ENCODE measurements at regions not wholly inside any gene's neighbourhood (a gene's known extent, or its start where the extent isn't known, plus 50 kb on each side); places are given as distances from the start of the nearest gene placed in this dataset.

- WGBS: 89% methylated on average over 5 of the region's 5 CpGs
- H3K4me3 ChIP-seq: no peak overlapping the region
- H3K9me3 ChIP-seq: peaks cover 0 to 4% (median 0%) of the 10 kb centered on the region in 4 donors
- no peak for TF ChIP-seq EP300 (IDR thresholded peaks at IDR 0.05)
- no peak for TF ChIP-seq POLR2AphosphoS5 (IDR thresholded peaks at IDR 0.05)
- no peak for TF ChIP-seq POLR2A (IDR thresholded peaks at IDR 0.05; ENCODE audit: low read depth)
- TF ChIP-seq, protein P1, sequence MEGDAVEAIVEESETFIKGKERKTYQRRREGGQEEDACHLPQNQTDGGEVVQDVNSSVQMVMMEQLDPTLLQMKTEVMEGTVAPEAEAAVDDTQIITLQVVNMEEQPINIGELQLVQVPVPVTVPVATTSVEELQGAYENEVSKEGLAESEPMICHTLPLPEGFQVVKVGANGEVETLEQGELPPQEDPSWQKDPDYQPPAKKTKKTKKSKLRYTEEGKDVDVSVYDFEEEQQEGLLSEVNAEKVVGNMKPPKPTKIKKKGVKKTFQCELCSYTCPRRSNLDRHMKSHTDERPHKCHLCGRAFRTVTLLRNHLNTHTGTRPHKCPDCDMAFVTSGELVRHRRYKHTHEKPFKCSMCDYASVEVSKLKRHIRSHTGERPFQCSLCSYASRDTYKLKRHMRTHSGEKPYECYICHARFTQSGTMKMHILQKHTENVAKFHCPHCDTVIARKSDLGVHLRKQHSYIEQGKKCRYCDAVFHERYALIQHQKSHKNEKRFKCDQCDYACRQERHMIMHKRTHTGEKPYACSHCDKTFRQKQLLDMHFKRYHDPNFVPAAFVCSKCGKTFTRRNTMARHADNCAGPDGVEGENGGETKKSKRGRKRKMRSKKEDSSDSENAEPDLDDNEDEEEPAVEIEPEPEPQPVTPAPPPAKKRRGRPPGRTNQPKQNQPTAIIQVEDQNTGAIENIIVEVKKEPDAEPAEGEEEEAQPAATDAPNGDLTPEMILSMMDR (IDR thresholded peaks at IDR 0.05): no peak
- intact Hi-C loops (cut with DNase I): no loop called here
- H3K27ac ChIP-seq (replicated peaks in 1 of 4): no peak overlapping the region
- no peaks in the 10 kb centered on the region for H3K4me1 ChIP-seq
- no peaks in the 10 kb centered on the region for H3K27me3 ChIP-seq
- no peaks in the 10 kb centered on the region for H3K36me3 ChIP-seq
- no peak for DNase-seq (ENCODE audit: extremely low spot score)
Observed at GRCh38 chr16:73220836-73221235, 172.9 kb upstream of the ZFHX3 start.

GRCh38 chr16:73219176-73219575 is 171.2 kb upstream of the ZFHX3 start:
- Histone ChIP-seq H3K4me1 (no peaks in the 10 kb centered on the region), H3K36me3 (no peaks in the 10 kb centered on the region), H3K27ac (replicated peaks in 1 of 4) (no peak overlapping the region), H3K4me3 (no peak overlapping the region), H3K27me3 (no peaks in the 10 kb centered on the region), H3K9me3 (peaks cover 0 to 7% (median 0%) of the 10 kb centered on the region in 4 donors)
- WGBS: 88% methylated on average over 1 of the region's 1 CpG
- TF ChIP-seq, protein P1 (IDR thresholded peaks at IDR 0.05): no peak
- TF ChIP-seq POLR2A (IDR thresholded peaks at IDR 0.05; ENCODE audit: low read depth): no peak
- TF ChIP-seq POLR2AphosphoS5 (IDR thresholded peaks at IDR 0.05): no peak
- DNase-seq (ENCODE audit: extremely low spot score): no peak
- intact Hi-C loops (cut with DNase I): no loop called here

DNA sequence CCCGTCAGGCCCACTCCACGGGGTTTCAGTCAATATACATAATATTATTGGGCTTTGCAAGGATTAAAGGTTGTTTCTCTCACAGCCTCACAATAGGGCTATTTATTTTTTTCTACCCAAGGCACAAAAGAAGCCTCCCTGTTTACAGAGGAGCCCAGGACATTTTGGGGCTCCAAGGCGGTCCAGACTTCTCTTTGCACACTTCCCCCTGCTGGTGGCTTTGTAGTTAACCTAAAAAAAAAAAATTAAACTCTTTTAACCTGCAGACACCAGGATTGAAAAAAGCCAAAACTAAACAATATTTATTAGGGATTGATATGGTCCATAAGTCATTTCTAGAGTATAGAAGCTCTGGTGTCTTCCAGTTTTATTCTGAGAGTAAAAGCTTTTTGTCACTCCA is 169.7 kb upstream of the ZFHX3 start:
- H3K27ac ChIP-seq (replicated peaks in 1 of 4): no peak overlapping the region
- H3K27me3 ChIP-seq: no peaks in the 10 kb centered on the region
- WGBS: 86% methylated on average over 3 of the region's 3 CpGs
- no peaks in the 10 kb centered on the region for H3K36me3 ChIP-seq
- intact Hi-C loops (cut with DNase I): no loop called here
- no peak for DNase-seq (ENCODE audit: extremely low spot score)
- H3K4me3 ChIP-seq: no peak overlapping the region
- TF ChIP-seq POLR2A (IDR thresholded peaks at IDR 0.05; ENCODE audit: low read depth) (no peak), POLR2AphosphoS5 (IDR thresholded peaks at IDR 0.05) (no peak), EP300 (IDR thresholded peaks at IDR 0.05) (no peak)
- H3K4me1 ChIP-seq: no peaks in the 10 kb centered on the region
- peaks cover 0 to 7% (median 0%) of the 10 kb centered on the region in 4 donors for H3K9me3 ChIP-seq

DNA sequence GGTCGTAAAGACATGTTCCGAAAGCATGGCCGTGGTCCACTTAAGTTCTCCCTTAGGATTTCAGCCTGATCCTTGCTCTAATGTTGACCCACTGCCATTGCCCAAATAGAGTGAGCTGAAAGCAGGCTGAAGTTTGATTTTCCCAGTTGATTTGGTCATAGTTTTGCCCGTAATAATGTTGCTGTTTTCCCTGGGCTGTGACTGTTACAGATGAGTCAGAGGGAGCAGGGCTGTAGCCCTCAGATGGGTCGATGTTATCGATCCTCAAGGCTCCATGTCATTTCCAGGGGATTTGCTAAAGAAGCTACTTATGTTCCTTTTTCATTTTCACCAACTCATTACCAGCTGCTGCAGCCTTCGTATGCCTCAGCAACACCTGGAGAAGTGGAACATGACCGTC is 169.0 kb upstream of the ZFHX3 start:
- Histone ChIP-seq H3K9me3 (peaks cover 0 to 7% (median 0%) of the 10 kb centered on the region in 4 donors), H3K36me3 (no peaks in the 10 kb centered on the region), H3K4me3 (no peak overlapping the region), H3K27ac (replicated peaks in 1 of 4) (no peak overlapping the region), H3K4me1 (no peaks in the 10 kb centered on the region), H3K27me3 (no peaks in the 10 kb centered on the region)
- 84% methylated on average over 8 of the region's 8 CpGs for WGBS
- intact Hi-C loops (cut with DNase I): no loop called here
- no peak for DNase-seq (ENCODE audit: extremely low spot score)
- TF ChIP-seq EP300 (IDR thresholded peaks at IDR 0.05) (no peak), POLR2A (IDR thresholded peaks at IDR 0.05; ENCODE audit: low read depth) (no peak)

DNA sequence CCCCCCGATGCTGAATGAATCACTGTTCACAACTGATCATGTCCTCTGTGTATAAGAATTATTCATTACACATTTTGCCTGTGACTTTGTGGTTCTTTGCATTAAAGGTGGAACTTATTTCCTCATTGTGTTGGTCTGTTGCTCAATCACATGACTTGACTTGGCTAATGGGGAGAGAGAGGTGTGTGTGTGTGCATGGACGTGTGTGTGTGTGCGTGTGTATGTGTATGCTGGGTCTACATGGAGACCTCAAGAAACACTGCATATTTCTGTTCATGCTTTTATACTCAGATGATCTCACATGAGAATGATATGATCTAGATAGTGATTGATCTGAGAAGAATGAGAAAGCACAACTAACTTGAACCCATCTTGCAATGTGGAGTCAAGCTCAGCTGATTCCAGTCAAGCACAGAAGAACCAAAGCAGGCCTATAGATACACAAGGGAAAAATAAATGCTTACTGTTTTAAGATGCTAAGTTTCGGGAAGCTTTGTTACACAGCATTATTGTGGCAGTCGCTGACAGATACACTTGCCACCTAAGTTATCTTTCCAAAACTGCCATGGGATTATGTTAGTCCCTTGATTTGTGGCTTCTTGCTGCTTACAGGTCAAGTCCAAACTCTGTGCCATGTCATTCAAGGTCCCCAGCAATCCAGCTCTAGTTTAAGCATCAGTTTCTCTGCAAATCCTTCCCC is 167.9 kb upstream of the ZFHX3 start:
- intact Hi-C loops (cut with DNase I): no loop called here
- peak overlapping the region in 2 of 4 donors; percentile 11 to 38 for H3K27ac ChIP-seq (replicated peaks in 1 of 4)

More for the DNA sequence above, 167.9 kb upstream of the ZFHX3 start:
- DNase-seq (ENCODE audit: extremely low spot score): no peak
- 90% methylated on average over 5 of the region's 5 CpGs for WGBS
- Histone ChIP-seq H3K9me3 (peaks cover 0 to 7% (median 0%) of the 10 kb centered on the region in 4 donors), H3K4me1 (no peaks in the 10 kb centered on the region), H3K27me3 (no peaks in the 10 kb centered on the region), H3K4me3 (no peak overlapping the region), H3K36me3 (no peaks in the 10 kb centered on the region)
- TF ChIP-seq EP300 (IDR thresholded peaks at IDR 0.05): no peak
- TF ChIP-seq, protein P1 (IDR thresholded peaks at IDR 0.05): no peak
- TF ChIP-seq POLR2A (IDR thresholded peaks at IDR 0.05; ENCODE audit: low read depth): no peak
- no peak for TF ChIP-seq POLR2AphosphoS5 (IDR thresholded peaks at IDR 0.05)
